ENCODE measurements at regions not wholly inside any gene's neighbourhood (a gene's known extent, or its start where the extent isn't known, plus 50 kb on each side); places are given as distances from the start of the nearest gene placed in this dataset.

GRCh38 chr4:79585834-79586233, 177.8 kb upstream of the GK2 start:
- Histone ChIP-seq H3K9me3 (ENCODE audit: insufficient read depth, low read length) (0 out of 2 replicates have a peak, but pooled peaks cover 4% of the 10 kb centered on the region), H3K27me3 (ENCODE audit: insufficient read depth, insufficient read length) (no peaks in the 10 kb centered on the region), H3K36me3 (ENCODE audit: insufficient read depth, insufficient read length, low read length) (no peaks in the 10 kb centered on the region), H3K4me3 (ENCODE audit: insufficient read length, low read depth) (no peak overlapping the region), H3K4me1 (ENCODE audit: insufficient read depth, insufficient read length) (no peaks in the 10 kb centered on the region), H3K9ac (ENCODE audit: insufficient read length, low read depth) (no peak overlapping the region)
- TF ChIP-seq YY1 (IDR thresholded peaks at IDR 0.05; ENCODE audit: insufficient read depth, insufficient read length) (no peak), ZNF274 (IDR thresholded peaks at IDR 0.05; ENCODE audit: low read depth, low read length) (no peak), SUZ12 (IDR thresholded peaks at IDR 0.05; ENCODE audit: extremely low read depth, insufficient read depth, insufficient read length) (no peak)
- peak; percentile 18 for DNase-seq (ENCODE audit: low read depth, low spot score)

GRCh38 chr4:79585330-79585729, 177.3 kb upstream of the GK2 start:
- no peak for TF ChIP-seq ZNF274 (IDR thresholded peaks at IDR 0.05; ENCODE audit: low read depth, low read length)
- no peak for TF ChIP-seq SUZ12 (IDR thresholded peaks at IDR 0.05; ENCODE audit: extremely low read depth, insufficient read depth, insufficient read length)
- TF ChIP-seq YY1 (IDR thresholded peaks at IDR 0.05; ENCODE audit: insufficient read depth, insufficient read length), result no peak
- no peaks in the 10 kb centered on the region for H3K4me1 ChIP-seq (ENCODE audit: insufficient read depth, insufficient read length)
- H3K27me3 ChIP-seq (ENCODE audit: insufficient read depth, insufficient read length), result no peaks in the 10 kb centered on the region
- no peak overlapping the region for H3K4me3 ChIP-seq (ENCODE audit: insufficient read length, low read depth)
- no peak overlapping the region for H3K9ac ChIP-seq (ENCODE audit: insufficient read length, low read depth)
- H3K36me3 ChIP-seq (ENCODE audit: insufficient read depth, insufficient read length, low read length), result no peaks in the 10 kb centered on the region
- no peak for DNase-seq (ENCODE audit: low read depth, low spot score)
- H3K9me3 ChIP-seq (ENCODE audit: insufficient read depth, low read length), result 0 out of 2 replicates have a peak, but pooled peaks cover 4% of the 10 kb centered on the region

- no peak for TF ChIP-seq ZNF274 (IDR thresholded peaks at IDR 0.05; ENCODE audit: low read depth, low read length)
- TF ChIP-seq SUZ12 (IDR thresholded peaks at IDR 0.05; ENCODE audit: extremely low read depth, insufficient read depth, insufficient read length), result no peak
- no peak for TF ChIP-seq YY1 (IDR thresholded peaks at IDR 0.05; ENCODE audit: insufficient read depth, insufficient read length)
- Histone ChIP-seq H3K9ac (ENCODE audit: insufficient read length, low read depth) (no peak overlapping the region), H3K9me3 (ENCODE audit: insufficient read depth, low read length) (0 out of 2 replicates have a peak, but pooled peaks cover 4% of the 10 kb centered on the region), H3K36me3 (ENCODE audit: insufficient read depth, insufficient read length, low read length) (no peaks in the 10 kb centered on the region), H3K27me3 (ENCODE audit: insufficient read depth, insufficient read length) (no peaks in the 10 kb centered on the region), H3K4me3 (ENCODE audit: insufficient read length, low read depth) (no peak overlapping the region), H3K4me1 (ENCODE audit: insufficient read depth, insufficient read length) (no peaks in the 10 kb centered on the region)
- DNase-seq (ENCODE audit: low read depth, low spot score), result no peak
Measured at GRCh38 chr4:79584902-79585301, 176.9 kb upstream of the GK2 start.

- 0 out of 2 replicates have a peak, but pooled peaks cover 4% of the 10 kb centered on the region for H3K9me3 ChIP-seq (ENCODE audit: insufficient read depth, low read length)
- no peak overlapping the region for H3K9ac ChIP-seq (ENCODE audit: insufficient read length, low read depth)
- H3K4me3 ChIP-seq (ENCODE audit: insufficient read length, low read depth), result no peak overlapping the region
- H3K27me3 ChIP-seq (ENCODE audit: insufficient read depth, insufficient read length), result no peaks in the 10 kb centered on the region
- DNase-seq (ENCODE audit: low read depth, low spot score), result no peak
- no peaks in the 10 kb centered on the region for H3K36me3 ChIP-seq (ENCODE audit: insufficient read depth, insufficient read length, low read length)
- no peaks in the 10 kb centered on the region for H3K4me1 ChIP-seq (ENCODE audit: insufficient read depth, insufficient read length)
- TF ChIP-seq SUZ12 (IDR thresholded peaks at IDR 0.05; ENCODE audit: extremely low read depth, insufficient read depth, insufficient read length) (no peak), YY1 (IDR thresholded peaks at IDR 0.05; ENCODE audit: insufficient read depth, insufficient read length) (no peak), ZNF274 (IDR thresholded peaks at IDR 0.05; ENCODE audit: low read depth, low read length) (no peak)
Measured at GRCh38 chr4:79584352-79584751, 176.3 kb upstream of the GK2 start.

GRCh38 chr4:79578606-79579005, 170.6 kb upstream of the GK2 start:
- Histone ChIP-seq H3K27me3 (ENCODE audit: insufficient read depth, insufficient read length) (no peaks in the 10 kb centered on the region), H3K9ac (ENCODE audit: insufficient read length, low read depth) (no peak overlapping the region), H3K36me3 (ENCODE audit: insufficient read depth, insufficient read length, low read length) (no peaks in the 10 kb centered on the region), H3K4me3 (ENCODE audit: insufficient read length, low read depth) (no peak overlapping the region), H3K4me1 (ENCODE audit: insufficient read depth, insufficient read length) (no peaks in the 10 kb centered on the region), H3K9me3 (ENCODE audit: insufficient read depth, low read length) (no peaks in the 10 kb centered on the region)
- DNase-seq (ENCODE audit: low read depth, low spot score), result no peak
- no peak for TF ChIP-seq SUZ12 (IDR thresholded peaks at IDR 0.05; ENCODE audit: extremely low read depth, insufficient read depth, insufficient read length)
- no peak for TF ChIP-seq YY1 (IDR thresholded peaks at IDR 0.05; ENCODE audit: insufficient read depth, insufficient read length)
- no peak for TF ChIP-seq ZNF274 (IDR thresholded peaks at IDR 0.05; ENCODE audit: low read depth, low read length)

DNA sequence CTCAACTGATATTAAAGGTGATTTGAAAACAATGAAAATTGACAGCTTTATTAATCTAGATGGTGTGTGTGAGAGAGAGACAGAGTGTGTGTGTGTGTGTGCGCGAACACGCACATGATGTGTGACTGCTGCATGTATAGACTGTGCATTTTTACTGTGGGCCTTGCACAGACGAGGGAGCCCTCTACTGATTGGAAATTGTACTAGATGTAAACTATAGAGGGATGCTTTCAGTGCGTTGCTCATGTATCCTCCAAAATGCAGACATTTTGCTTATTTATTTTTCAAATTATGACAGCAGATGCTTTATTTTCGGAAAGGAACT, 168.4 kb upstream of the GK2 start:
- no peak overlapping the region for H3K4me3 ChIP-seq (ENCODE audit: insufficient read length, low read depth)
- DNase-seq (ENCODE audit: low read depth, low spot score), result no peak
- no peaks in the 10 kb centered on the region for H3K27me3 ChIP-seq (ENCODE audit: insufficient read depth, insufficient read length)
- H3K9me3 ChIP-seq (ENCODE audit: insufficient read depth, low read length), result no peaks in the 10 kb centered on the region
- TF ChIP-seq YY1 (IDR thresholded peaks at IDR 0.05; ENCODE audit: insufficient read depth, insufficient read length), result no peak
- no peak for TF ChIP-seq ZNF274 (IDR thresholded peaks at IDR 0.05; ENCODE audit: low read depth, low read length)
- TF ChIP-seq SUZ12 (IDR thresholded peaks at IDR 0.05; ENCODE audit: extremely low read depth, insufficient read depth, insufficient read length), result no peak
- H3K9ac ChIP-seq (ENCODE audit: insufficient read length, low read depth), result no peak overlapping the region
- no peaks in the 10 kb centered on the region for H3K4me1 ChIP-seq (ENCODE audit: insufficient read depth, insufficient read length)
- H3K36me3 ChIP-seq (ENCODE audit: insufficient read depth, insufficient read length, low read length), result no peaks in the 10 kb centered on the region

- no peak overlapping the region for H3K4me3 ChIP-seq (ENCODE audit: insufficient read length, low read depth)
- no peaks in the 10 kb centered on the region for H3K27me3 ChIP-seq (ENCODE audit: insufficient read depth, insufficient read length)
- DNase-seq (ENCODE audit: low read depth, low spot score), result no peak
- H3K36me3 ChIP-seq (ENCODE audit: insufficient read depth, insufficient read length, low read length), result no peaks in the 10 kb centered on the region
- H3K4me1 ChIP-seq (ENCODE audit: insufficient read depth, insufficient read length), result no peaks in the 10 kb centered on the region
- no peak overlapping the region for H3K9ac ChIP-seq (ENCODE audit: insufficient read length, low read depth)
- H3K9me3 ChIP-seq (ENCODE audit: insufficient read depth, low read length), result no peaks in the 10 kb centered on the region
- TF ChIP-seq SUZ12 (IDR thresholded peaks at IDR 0.05; ENCODE audit: extremely low read depth, insufficient read depth, insufficient read length) (no peak), YY1 (IDR thresholded peaks at IDR 0.05; ENCODE audit: insufficient read depth, insufficient read length) (no peak), ZNF274 (IDR thresholded peaks at IDR 0.05; ENCODE audit: low read depth, low read length) (no peak)
Measured at GRCh38 chr4:79575709-79576428, 167.8 kb upstream of the GK2 start.
